ENCODE measurements at regions not wholly inside any gene's neighbourhood (a gene's known extent, or its start where the extent isn't known, plus 50 kb on each side); places are given as distances from the start of the nearest gene placed in this dataset.

- WGBS, 2 donors: 34 to 40% methylated on average over 1 of the region's 1 CpG
- TF ChIP-seq POLR2A (IDR thresholded peaks at IDR 0.05): no peak
- no peak for TF ChIP-seq CTCF (IDR thresholded peaks at IDR 0.05)
These were observed 1760.2 kb upstream of the TENM3 start for GRCh38 chr4:180483036-180483435.

GRCh38 chr4:180485407-180485806 is 1757.8 kb upstream of the TENM3 start:
- intact Hi-C loops (cut with DNase I; ENCODE audit: low total_unique reads): no loop called here

More at GRCh38 chr4:180483036-180483435, 1760.2 kb upstream of the TENM3 start:
- H3K4me3 ChIP-seq (ENCODE audit: low read depth, poor library complexity, severe bottlenecking): no peak overlapping the region
- no peak for DNase-seq (ENCODE audit: low spot score in 2 of 2)
- intact Hi-C loops (cut with DNase I; ENCODE audit: low total_unique reads): no loop called here

GRCh38 chr4:180486342-180486741 is 1756.9 kb upstream of the TENM3 start:
- no peak for DNase-seq (ENCODE audit: low spot score in 2 of 2)
- intact Hi-C loops (cut with DNase I; ENCODE audit: low total_unique reads): no loop called here
- TF ChIP-seq CTCF (IDR thresholded peaks at IDR 0.05) (no peak), POLR2A (IDR thresholded peaks at IDR 0.05) (no peak)
- 84 to 85% methylated on average over 4 of the region's 4 CpGs for WGBS, 2 donors
- H3K4me3 ChIP-seq (ENCODE audit: low read depth, poor library complexity, severe bottlenecking): no peak overlapping the region

More at GRCh38 chr4:180485407-180485806, 1757.8 kb upstream of the TENM3 start:
- H3K4me3 ChIP-seq (ENCODE audit: low read depth, poor library complexity, severe bottlenecking): no peak overlapping the region
- TF ChIP-seq CTCF (IDR thresholded peaks at IDR 0.05): no peak
- TF ChIP-seq POLR2A (IDR thresholded peaks at IDR 0.05): no peak
- no peak for DNase-seq (ENCODE audit: low spot score in 2 of 2)

GRCh38 chr4:180489787-180490186 is 1753.4 kb upstream of the TENM3 start:
- DNase-seq (ENCODE audit: low spot score in 2 of 2): no peak
- TF ChIP-seq CTCF (IDR thresholded peaks at IDR 0.05) (no peak), POLR2A (IDR thresholded peaks at IDR 0.05) (no peak)
- no peak overlapping the region for H3K4me3 ChIP-seq (ENCODE audit: low read depth, poor library complexity, severe bottlenecking)
- intact Hi-C loops (cut with DNase I; ENCODE audit: low total_unique reads): no loop called here

- intact Hi-C loops (cut with DNase I; ENCODE audit: low total_unique reads): no loop called here
- 93 to 97% methylated on average over 2 of the region's 2 CpGs for WGBS, 2 donors
- no peak for DNase-seq (ENCODE audit: low spot score in 2 of 2)
- no peak overlapping the region for H3K4me3 ChIP-seq (ENCODE audit: low read depth, poor library complexity, severe bottlenecking)
- TF ChIP-seq POLR2A (IDR thresholded peaks at IDR 0.05) (no peak), CTCF (IDR thresholded peaks at IDR 0.05) (no peak)
These were observed 1752.0 kb upstream of the TENM3 start for GRCh38 chr4:180491210-180491609.

GRCh38 chr4:180493299-180493698 is 1749.9 kb upstream of the TENM3 start:
- intact Hi-C loops (cut with DNase I; ENCODE audit: low total_unique reads): no loop called here
- TF ChIP-seq CTCF (IDR thresholded peaks at IDR 0.05) (no peak), POLR2A (IDR thresholded peaks at IDR 0.05) (no peak)
- DNase-seq (ENCODE audit: low spot score in 2 of 2): no peak
- H3K4me3 ChIP-seq (ENCODE audit: low read depth, poor library complexity, severe bottlenecking): no peak overlapping the region
- WGBS, 2 donors: 86 to 87% methylated on average over 3 of the region's 3 CpGs
